ENCODE measurements at regions not wholly inside any gene's neighbourhood (a gene's known extent, or its start where the extent isn't known, plus 50 kb on each side); places are given as distances from the start of the nearest gene placed in this dataset.

DNA sequence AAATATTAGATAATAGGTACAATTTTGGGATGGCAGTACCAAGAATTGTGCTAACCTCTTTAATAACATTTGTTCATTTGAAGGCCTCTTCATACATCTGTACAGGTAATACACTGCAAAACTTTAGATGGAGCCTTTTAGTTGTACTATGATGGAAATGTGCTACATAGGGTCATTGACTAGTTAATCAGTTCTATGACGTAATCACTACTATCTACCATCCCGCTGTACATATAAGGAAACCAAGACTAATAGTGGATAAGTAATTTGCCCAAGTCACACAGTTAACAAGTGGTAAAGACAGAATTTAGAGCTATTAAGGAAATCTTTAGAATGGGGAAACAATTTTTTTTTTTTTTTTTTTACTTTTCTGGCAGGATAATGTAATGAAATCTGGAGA lies 521.3 kb downstream of the TUSC7 start:
- DNase-seq (ENCODE audit: insufficient read length, low spot score) (no peak), FAIRE-seq (no peak)

DNA sequence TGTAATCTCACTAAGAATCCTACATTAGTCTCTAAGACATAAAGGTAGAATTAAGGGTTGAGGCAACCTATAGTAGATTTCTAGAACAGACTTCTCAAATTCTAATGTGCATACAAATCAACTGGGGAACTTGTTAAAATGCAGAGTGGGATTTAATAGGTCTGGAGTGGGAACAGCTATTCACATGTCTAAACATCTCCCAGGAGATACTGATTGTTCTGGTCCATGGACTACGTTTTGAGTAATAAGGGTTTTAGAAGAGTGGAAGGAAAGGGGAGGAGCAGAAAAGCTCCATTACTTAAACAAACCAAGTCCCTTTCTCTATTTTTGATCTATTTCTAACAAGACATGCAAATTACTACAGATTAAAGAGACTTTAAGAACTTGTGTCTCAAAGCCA lies 524.8 kb downstream of the TUSC7 start:
- DNase-seq (ENCODE audit: insufficient read length, low spot score) (no peak), FAIRE-seq (no peak)

DNA sequence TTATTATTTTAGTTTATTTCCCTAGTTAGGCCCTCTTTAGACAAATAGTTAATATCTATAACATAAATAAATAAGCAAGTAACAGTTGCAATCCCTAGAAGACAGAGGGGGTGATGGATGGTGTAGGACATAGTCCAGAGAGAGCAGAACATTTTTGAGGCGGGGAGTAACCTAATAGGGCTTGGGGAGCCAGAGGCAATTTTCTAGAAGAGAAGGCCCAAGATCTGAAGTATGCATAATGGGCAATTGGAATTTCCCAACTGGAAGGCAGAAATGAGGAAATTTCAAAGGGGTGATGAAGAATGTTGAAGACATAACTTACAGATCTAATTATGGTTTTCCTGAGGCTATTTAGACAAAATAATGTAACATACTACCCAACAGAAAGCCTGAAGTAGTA lies 525.7 kb downstream of the TUSC7 start:
- FAIRE-seq = no peak

DNA sequence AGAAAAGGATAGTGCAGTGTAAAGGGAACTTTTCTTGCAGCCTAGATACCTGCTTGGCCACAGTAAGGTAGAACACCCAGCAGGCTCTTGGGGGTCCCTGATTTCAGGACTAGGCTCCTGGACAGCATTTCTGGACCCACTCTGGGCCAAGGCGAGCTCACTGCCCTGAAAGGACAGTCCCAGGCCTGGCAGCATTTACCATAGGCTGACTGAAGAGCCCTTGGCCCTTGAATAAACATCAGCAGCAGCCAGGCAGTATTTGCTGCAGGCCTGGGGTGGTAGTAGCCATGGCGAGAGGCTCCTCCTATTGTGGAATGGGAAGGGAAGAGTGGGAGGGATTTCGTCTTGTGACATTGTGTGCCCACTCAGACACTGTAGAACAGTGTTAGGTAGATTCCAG lies 529.2 kb downstream of the TUSC7 start:
- DNase-seq (ENCODE audit: insufficient read length, low spot score) (no peak), FAIRE-seq (no peak)

More for the DNA sequence above, 525.7 kb downstream of the TUSC7 start:
- DNase-seq (ENCODE audit: insufficient read length, low spot score) = no peak

DNA sequence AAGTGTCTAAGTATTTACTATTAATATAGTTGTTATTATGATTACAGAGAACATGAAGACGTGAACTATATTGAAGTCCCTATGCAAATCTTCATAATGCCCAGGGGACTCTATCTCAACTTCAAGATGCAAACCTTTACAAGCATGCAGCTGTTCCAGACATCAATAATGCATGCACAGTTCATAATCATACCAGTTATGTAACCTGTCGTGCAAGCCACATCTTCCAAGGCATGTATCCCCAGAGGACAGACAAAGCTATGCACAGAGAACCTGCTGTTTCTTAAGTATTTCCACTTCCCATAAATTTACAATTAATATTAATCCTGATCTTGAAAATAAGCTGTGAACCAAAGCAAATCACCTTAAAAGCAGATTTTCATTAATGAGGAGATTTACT lies 534.1 kb downstream of the TUSC7 start:
- no peak for FAIRE-seq
- DNase-seq (ENCODE audit: insufficient read length, low spot score) = no peak

DNA sequence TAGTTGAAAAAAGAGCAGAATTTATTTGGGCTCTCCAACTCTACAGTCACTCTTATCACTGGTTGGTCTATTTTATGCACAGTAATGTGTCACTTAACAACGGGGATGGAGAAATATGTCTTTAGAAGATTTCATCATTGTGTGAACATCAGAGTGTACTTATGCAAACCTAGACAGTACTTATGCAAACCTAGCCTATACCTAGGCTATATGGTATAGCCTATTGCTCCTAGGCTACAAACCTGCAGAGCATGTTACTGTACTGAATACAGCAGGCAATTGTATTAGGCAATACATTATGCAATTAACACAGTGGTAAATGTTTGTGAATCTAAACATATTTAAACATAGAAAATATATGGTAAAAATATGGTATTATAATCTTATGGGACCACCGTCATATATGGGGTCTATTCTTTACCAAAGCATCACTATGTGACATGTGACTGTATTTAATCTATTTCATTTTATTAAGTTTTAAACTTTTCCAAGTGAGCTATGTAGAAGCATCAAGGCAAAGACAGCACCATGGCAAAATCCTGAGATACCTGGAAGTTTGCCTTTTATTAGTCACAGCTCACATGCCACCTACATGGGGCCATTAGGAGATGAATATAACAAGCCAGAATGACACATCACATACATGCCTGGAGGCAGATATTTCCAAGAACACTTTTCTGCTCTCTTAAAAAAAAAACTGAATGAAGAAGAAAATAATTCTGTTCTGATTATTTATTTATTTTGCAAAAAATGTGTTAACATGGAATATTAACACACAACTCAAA lies 537.4 kb downstream of the TUSC7 start:
- no peak for FAIRE-seq

DNA sequence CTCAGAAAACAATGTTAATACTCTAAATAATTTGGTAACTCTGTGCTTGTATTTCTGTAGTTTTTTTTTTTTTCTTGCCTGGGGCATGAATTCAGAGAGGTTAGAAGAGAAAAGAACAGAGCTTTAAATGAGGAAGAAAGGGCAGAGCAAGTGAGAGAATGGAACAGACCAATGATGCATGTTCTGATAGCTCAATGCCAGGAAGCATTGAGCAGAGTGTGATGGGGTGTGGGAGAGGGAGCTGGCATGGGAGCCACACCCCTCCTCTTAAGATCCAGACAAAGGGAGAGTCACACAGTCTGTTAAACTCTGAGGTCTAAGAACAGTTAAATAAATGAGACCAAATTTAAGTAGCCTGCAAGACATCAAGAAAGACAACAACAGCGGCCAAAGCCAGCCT lies 538.6 kb downstream of the TUSC7 start:
- FAIRE-seq (no peak), DNase-seq (ENCODE audit: insufficient read length, low spot score) (no peak)

More for the DNA sequence above, 537.4 kb downstream of the TUSC7 start:
- DNase-seq (ENCODE audit: insufficient read length, low spot score) = no peak

DNA sequence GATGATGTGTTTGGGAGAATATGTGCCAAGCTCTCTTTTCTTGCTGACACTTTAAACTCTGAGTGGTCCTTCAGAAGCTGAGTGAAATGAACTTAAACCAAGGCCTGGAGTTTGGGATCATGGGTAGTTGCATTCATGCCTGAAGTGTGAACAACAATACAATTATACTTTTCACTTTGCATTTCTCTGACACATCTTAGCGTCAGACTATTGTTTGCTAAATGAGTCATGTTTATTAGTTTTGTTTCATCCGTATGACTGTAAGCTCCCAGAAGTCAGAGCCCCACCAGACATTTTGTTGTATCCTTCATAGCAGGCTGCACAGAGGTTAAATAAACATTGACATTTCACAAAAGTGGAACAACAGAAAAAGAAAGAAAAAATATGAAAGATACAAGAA lies 542.6 kb downstream of the TUSC7 start:
- DNase-seq (ENCODE audit: insufficient read length, low spot score) (no peak), FAIRE-seq (no peak)

DNA sequence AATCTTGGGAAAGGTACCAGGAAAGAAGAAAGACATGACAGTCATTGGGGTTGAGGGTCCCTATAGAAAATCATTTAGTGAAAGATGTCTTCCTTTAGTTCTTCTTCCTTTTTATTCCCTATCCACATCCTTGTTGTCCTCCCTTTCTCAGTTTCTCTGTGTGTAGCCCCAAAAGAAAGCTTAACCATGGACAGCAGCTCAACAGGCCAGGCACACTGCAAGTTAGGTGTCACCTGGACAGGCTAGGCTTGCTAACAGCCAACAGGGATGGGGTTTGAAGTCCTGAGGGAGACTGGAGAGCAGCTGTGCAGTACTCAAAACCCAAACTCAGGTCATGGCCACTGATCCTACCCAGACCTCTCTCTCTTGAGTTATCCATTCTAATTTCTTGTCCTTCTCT lies 543.1 kb downstream of the TUSC7 start:
- DNase-seq (ENCODE audit: insufficient read length, low spot score) (no peak), FAIRE-seq (no peak)

DNA sequence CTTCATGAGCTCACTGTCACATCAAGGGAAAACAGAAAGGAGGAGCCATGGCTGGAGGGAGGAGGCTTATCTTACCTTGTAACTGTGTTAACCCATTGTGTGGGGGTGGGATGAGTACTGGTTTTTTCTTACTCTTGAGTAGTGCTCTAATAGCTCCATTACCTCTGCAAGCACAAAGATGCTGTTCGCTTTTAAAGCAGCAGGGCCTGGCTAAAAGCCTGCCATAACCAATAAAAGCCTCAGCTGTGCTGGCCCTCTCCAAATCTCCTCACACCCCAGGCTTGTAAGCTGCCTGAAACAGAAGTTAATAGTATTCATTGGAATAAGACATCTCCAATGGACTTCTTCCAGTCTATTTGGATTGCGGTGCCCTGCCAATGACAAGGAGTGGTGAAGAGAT lies 544.1 kb downstream of the TUSC7 start:
- FAIRE-seq = no peak
- DNase-seq (ENCODE audit: insufficient read length, low spot score) = no peak

DNA sequence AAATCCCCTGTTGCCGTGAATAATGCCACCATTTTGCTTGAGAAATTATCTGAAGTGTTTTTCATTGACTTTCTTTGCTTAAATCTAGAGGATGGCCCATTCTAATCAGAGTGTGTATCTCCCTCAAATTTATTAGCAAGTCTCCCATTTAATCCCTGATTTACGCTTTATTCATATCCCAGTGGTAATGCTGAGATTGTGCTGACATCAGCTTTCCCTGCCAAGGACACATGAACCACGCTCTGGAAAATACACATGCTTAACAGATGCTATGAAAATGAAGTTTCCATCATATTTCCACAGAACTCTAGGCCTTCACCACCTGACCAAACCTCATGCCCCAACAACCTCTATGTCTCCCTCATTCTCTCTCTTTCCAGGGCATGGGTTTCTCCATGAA lies 545.4 kb downstream of the TUSC7 start:
- DNase-seq (ENCODE audit: insufficient read length, low spot score) = no peak
- no peak for FAIRE-seq

DNA sequence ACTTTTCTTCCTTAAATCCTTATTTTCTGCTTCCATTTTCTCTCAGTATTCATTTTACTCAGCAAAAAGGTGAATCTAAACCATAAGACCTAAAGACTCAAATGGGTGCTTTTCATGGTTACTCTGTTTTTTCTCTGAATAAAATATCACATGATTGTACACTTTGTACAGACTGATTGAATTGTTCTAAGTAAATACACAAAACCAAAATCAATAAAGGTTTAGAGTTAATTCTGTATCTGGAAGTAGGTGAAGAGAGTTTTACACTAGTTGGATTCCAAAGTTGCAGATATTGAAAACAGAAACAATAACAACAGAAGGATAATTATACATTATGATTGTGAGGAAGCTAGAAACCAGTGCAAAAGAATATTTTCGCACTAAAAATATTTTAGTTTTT lies 546.2 kb downstream of the TUSC7 start:
- FAIRE-seq (no peak), DNase-seq (ENCODE audit: insufficient read length, low spot score) (no peak)

DNA sequence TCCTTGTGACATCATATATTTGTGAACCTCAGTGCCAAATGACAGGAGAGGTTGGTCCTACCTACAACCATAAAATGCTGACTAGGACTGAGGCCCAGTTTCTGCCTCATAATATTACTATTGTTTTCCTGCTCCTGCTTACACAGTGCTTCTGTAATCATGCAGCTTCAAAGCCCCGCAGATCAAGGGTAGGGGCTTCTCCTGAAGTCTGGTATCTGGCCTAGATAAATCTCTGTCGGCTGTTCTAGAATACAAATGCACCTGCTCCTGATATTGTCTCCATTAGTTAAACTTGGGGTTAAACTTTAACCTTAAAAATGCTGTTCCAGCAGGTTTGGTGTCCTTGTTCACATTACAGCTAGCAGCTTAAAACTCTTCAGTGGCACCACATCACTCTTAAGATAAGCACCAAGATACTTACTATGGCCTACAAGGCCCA lies 552.4 kb downstream of the TUSC7 start:
- DNase-seq (ENCODE audit: insufficient read length, low spot score) = no peak
- no peak for FAIRE-seq

DNA sequence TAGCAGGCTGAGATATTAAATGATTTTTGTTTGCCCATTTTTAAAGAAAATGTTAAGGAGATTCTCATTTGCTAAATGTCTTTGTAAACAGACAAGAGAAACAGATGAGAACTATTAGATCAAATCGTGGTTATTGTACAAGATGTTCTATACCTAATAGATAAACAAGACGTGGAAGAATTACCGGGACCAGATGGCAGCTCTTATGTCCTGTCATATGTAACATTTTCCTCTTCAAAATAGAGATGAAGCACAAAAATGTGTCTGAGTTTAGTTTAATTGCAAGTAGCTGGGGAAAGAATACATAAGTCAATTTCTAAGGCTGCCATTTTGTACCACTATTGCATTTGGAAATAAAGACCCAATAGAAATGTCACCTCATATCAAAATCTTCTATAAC lies 553.7 kb downstream of the TUSC7 start:
- no peak for DNase-seq (ENCODE audit: insufficient read length, low spot score)
- FAIRE-seq = no peak

DNA sequence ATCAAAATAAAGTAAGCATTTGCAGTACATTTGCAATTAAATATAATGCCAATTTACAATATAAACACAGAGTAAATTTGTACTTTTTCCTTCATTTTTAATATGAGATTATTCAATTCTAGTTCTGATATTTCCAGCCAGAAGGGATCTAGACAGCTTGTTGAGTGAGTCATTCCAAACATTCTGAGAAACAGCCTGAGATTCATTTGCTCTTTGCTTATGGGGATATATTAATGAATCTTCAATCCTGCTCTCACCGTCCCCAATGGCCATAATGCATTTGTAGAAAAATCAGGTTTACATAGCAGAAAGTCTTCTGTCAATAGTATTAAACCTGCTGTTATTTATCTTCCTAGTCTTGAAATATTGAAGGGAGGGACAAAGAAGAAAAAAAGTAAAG lies 554.2 kb downstream of the TUSC7 start:
- FAIRE-seq = no peak
- DNase-seq (ENCODE audit: insufficient read length, low spot score) = no peak

DNA sequence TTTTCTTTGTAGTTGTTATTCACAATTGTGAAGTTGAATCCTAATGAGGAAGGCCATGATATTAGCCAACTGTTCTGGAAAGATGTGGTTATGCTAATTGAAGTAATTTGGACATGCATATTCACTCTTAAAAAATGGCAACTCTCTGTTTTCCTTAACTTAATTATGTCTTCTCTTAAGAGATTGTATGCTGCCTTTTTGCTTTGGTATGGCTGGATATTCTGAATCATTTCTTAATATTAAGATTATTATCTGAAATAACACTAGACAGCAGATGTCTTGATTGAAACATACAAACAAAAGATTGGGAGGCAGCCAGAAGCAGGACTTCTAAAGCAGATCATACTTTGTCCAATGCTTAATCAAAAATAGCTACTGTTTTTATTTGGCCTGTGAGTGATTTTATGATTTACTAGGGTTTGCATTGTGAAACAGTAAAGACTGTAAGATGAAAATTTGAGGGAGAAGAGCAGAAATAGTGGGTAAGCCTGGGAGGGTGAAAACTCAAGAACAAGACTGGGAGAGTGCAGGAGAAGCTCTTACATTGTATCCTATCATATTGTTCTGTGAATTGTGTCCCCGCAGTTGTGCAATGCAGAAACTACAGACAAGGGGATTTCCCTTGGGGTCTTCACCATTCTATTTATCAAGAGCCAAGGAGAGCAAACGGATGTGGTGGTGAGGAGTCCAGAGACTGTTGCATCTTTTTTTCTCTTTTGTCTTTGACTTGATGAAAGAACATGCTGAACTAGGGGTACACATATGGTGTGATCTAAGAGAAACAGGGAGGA lies 554.8 kb downstream of the TUSC7 start:
- DNase-seq (ENCODE audit: insufficient read length, low spot score) (no peak), FAIRE-seq (no peak)

DNA sequence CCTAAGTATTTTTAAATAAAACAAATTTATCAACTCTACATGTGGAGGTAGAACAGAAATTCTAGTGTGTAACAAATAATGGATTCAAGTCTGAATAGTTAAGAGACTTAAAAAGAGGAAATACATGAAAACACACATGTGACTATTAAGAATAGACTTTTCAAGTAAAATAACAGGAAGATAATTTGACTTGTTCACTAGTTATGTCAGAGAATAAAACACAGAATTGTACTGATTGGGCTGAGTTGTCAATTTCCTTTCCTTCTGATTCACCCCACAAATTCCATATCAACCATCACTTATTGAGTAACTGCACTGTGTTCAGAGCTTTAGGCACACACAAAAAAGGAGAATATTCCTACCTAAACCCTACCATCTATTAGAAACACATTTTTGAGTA lies 557.2 kb downstream of the TUSC7 start:
- FAIRE-seq = no peak
- no peak for DNase-seq (ENCODE audit: insufficient read length, low spot score)

DNA sequence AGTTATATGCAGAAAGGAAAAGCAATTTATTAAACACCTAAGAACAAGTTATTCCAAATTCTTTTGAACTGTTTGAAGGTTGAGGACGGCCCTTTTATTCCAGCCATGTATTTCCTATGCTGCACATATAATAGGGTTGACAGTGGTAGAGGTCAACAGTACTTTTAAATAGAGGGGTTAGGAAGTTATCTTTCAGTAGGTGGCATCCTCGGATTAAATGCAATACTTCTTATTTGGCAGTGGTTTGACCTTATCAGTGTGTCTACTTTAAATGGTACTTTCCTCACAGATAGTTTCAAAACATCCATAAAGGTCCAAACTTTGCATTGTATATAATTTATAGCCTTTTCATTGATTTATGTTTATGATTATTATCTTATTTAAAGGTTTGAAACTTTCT lies 558.7 kb downstream of the TUSC7 start:
- DNase-seq (ENCODE audit: insufficient read length, low spot score) = no peak
- no peak for FAIRE-seq

DNA sequence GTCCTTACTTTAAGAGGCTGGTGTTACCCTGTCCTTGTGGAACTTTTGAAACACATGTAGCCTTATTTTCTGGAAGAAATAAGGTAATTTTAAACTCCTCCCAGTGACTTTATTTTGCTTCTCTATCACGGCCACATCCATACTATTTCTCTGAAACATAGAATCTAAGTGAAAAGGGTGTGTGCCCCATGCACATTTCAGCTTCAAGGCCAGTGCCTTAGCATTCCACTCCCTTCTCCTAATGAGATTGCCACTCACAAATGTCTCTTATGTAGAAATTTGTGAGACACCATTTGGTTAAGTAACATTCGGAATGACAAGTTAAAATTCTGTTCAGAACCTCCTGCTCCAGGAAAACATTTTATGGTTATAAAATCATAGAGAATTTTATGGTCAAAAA lies 562.7 kb downstream of the TUSC7 start:
- no peak for FAIRE-seq

DNA sequence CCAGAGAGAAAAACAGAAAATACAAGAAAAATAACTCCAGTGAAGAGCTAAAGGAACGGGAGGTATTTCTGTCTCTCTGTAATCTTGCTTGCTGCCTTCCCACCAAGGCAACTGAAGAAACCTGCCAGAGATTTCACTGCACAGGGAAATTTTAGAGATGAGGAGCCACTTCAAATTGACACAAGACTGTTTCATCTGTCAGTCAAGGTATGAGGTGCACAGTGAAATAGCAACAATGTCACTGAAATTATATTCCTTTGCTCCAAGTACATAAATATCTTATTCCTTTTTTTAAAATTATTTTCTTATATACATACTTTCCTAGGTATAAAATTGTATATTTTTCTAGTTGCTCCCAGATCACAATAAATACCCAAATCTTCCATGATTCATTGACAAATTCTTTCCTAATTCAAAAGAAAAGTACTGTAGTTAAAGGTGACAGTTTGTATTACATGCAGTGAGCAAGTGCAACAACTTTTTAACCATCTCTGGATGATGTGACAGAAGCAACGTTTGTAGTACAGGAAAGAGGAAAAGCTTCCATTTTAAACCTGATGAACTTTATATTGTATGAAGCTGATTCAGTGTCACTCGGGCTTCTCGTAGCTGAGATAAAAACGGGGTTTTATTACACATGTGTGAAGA lies 563.4 kb downstream of the TUSC7 start:
- DNase-seq (ENCODE audit: insufficient read length, low spot score) = no peak
- no peak for FAIRE-seq

More for the DNA sequence above, 562.7 kb downstream of the TUSC7 start:
- no peak for DNase-seq (ENCODE audit: insufficient read length, low spot score)

DNA sequence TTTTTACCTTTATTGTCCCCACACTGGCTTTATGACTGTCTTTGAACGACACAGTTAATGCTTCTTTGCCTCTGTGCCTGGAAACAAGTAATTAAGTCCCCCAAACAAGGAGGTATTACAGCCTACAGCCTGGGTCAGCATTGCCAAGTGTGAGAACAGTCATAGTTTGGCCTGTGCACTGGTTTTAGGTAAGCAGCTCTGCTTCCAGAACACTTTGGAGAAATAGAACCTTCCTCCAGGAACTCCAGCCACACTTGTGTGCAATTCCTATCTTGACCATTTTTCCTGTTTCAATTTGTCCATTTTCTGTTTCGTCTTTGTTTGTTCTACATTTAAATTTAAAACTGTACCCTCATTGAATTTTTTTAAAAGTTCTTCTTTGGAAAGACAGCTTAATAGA lies 568.2 kb downstream of the TUSC7 start:
- DNase-seq (ENCODE audit: insufficient read length, low spot score) = no peak
- no peak for FAIRE-seq
